ENCODE measurements at regions not wholly inside any gene's neighbourhood (a gene's known extent, or its start where the extent isn't known, plus 50 kb on each side); places are given as distances from the start of the nearest gene placed in this dataset.

GRCh38 chr16:72705801-72706200 is 342.1 kb downstream of the ZFHX3 start:
- TF ChIP-seq EZH2phosphoT487 (IDR thresholded peaks at IDR 0.05; ENCODE audit: borderline replicate concordance, low read length): no peak
- TF ChIP-seq, protein P1, sequence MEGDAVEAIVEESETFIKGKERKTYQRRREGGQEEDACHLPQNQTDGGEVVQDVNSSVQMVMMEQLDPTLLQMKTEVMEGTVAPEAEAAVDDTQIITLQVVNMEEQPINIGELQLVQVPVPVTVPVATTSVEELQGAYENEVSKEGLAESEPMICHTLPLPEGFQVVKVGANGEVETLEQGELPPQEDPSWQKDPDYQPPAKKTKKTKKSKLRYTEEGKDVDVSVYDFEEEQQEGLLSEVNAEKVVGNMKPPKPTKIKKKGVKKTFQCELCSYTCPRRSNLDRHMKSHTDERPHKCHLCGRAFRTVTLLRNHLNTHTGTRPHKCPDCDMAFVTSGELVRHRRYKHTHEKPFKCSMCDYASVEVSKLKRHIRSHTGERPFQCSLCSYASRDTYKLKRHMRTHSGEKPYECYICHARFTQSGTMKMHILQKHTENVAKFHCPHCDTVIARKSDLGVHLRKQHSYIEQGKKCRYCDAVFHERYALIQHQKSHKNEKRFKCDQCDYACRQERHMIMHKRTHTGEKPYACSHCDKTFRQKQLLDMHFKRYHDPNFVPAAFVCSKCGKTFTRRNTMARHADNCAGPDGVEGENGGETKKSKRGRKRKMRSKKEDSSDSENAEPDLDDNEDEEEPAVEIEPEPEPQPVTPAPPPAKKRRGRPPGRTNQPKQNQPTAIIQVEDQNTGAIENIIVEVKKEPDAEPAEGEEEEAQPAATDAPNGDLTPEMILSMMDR (IDR thresholded peaks at IDR 0.05; ENCODE audit: low read depth, low read length, poor library complexity, severe bottlenecking): no peak

Data from DOHH2 (cell line).